ENCODE measurements at regions not wholly inside any gene's neighbourhood (a gene's known extent, or its start where the extent isn't known, plus 50 kb on each side); places are given as distances from the start of the nearest gene placed in this dataset.

GRCh38 chr10:76615049-76615448 lies 1022.6 kb downstream of the KCNMA1 start:
- no peak for TF ChIP-seq POLR2A (IDR thresholded peaks at IDR 0.05)
- TF ChIP-seq CTCF (IDR thresholded peaks at IDR 0.05), result no peak

All from heart left ventricle (tissue), 13 donors.